DND-41 (cell line): ENCODE measurements at regions not wholly inside any gene's neighbourhood (a gene's known extent, or its start where the extent isn't known, plus 50 kb on each side); places are given as distances from the start of the nearest gene placed in this dataset.
A peak's percentile ranks its signal among the peaks of the same experiment; 100 is the strongest.

ENCODE experiments used
- ATAC-seq: fragments of 200-7000 bp; cut with Tn5 transposase; 3 replicates; pipeline ENCODE4 v1.9.1; 2021; ENCODE audit warnings: low read depth; ENCODE audit not compliant: insufficient read depth
- DNase-seq: peaks from one replicate; pipeline ENCODE4 v3.0.0-alpha.2; 2020
- H2AFZ ChIP-seq: 2 replicates; pipeline ENCODE4 v1.6.0; 2012; ENCODE audit warnings: low read depth, low read length
- H3K27ac ChIP-seq: 2 replicates; pipeline ENCODE4 v1.5.1; 2012; ENCODE audit warnings: low read length, inconsistent platforms
- H3K27me3 ChIP-seq: fragments of 200-600 bp; sonication (generic); 2 replicates; pipeline ENCODE4 v1.6.0; 2012; ENCODE audit warnings: low read length, mild to moderate bottlenecking, inconsistent platforms; ENCODE audit not compliant: insufficient read depth, poor library complexity
- H3K36me3 ChIP-seq: 2 replicates; pipeline ENCODE4 v1.5.1; 2012; ENCODE audit warnings: low read length, inconsistent platforms; ENCODE audit not compliant: insufficient read depth
- H3K4me1 ChIP-seq: 2 replicates; pipeline ENCODE4 v1.5.1; 2012; ENCODE audit warnings: mild to moderate bottlenecking, low read length; ENCODE audit not compliant: insufficient read depth
- H3K4me2 ChIP-seq: 2 replicates; pipeline ENCODE4 v1.6.0; 2012; ENCODE audit warnings: mild to moderate bottlenecking, moderate library complexity, low read length, inconsistent platforms; ENCODE audit not compliant: insufficient read depth
- H3K4me3 ChIP-seq, 2 experiments: fragments of 200-600 bp in 1 of 2; shearing (Covaris generic) in 1 of 2; 2 replicates each; pipeline ENCODE4 v1.5.1; 2012 to 2016; ENCODE audit warnings: inconsistent platforms in 2 of 2, low read length in 2 of 2, mild to moderate bottlenecking in 2 of 2, low read depth in 1 of 2, moderate library complexity in 1 of 2
- H3K79me2 ChIP-seq: 2 replicates; pipeline ENCODE4 v1.6.0; 2012; ENCODE audit warnings: low read length, inconsistent platforms; ENCODE audit not compliant: insufficient read depth
- H3K9ac ChIP-seq: 2 replicates; pipeline ENCODE4 v1.6.0; 2012; ENCODE audit warnings: low read depth, mild to moderate bottlenecking, inconsistent platforms, low read length, moderate library complexity
- H3K9me3 ChIP-seq: 2 replicates; pipeline ENCODE4 v1.5.1; 2012; ENCODE audit warnings: low read length, moderate library complexity, mild to moderate bottlenecking, inconsistent platforms; ENCODE audit not compliant: insufficient read depth, severe bottlenecking
- H4K20me1 ChIP-seq: 2 replicates; pipeline ENCODE4 v1.6.0; 2012; ENCODE audit warnings: low read length; ENCODE audit not compliant: insufficient read depth
- CTCF ChIP-seq: IDR thresholded peaks from 2 replicates; pipeline ENCODE4 v1.5.1; 2012; ENCODE audit warnings: borderline replicate concordance, low read length, moderate library complexity, mild to moderate bottlenecking; ENCODE audit not compliant: poor library complexity, severe bottlenecking; ENCODE audit errors: extremely low read depth
- EZH2 ChIP-seq: IDR thresholded peaks from 3 replicates; pipeline ENCODE4 v1.6.1; 2012; ENCODE audit warnings: borderline replicate concordance, low read depth, mild to moderate bottlenecking, moderate library complexity, low read length, inconsistent platforms; ENCODE audit not compliant: severe bottlenecking

- no peak overlapping the region for H2AFZ ChIP-seq
- H3K27ac ChIP-seq, result no peak overlapping the region
- no peak overlapping the region for H3K4me3 ChIP-seq
- TF ChIP-seq CTCF, result no peak
- TF ChIP-seq EZH2, result no peak
- H3K79me2 ChIP-seq, result no peaks in the 10 kb centered on the region
- H3K27me3 ChIP-seq, result no peaks in the 10 kb centered on the region
- no peaks in the 10 kb centered on the region for H3K9me3 ChIP-seq
- no peak overlapping the region for H3K4me2 ChIP-seq
- no peak for ATAC-seq
- no peaks in the 10 kb centered on the region; the same call in 1 of the 2 replicates for H3K4me1 ChIP-seq
- no peaks in the 10 kb centered on the region for H3K36me3 ChIP-seq
- no peaks in the 10 kb centered on the region for H4K20me1 ChIP-seq
- H3K9ac ChIP-seq, result no peak overlapping the region
- DNase-seq, result no peak
Observed at GRCh38 chr2:41042343-41042742, 590.5 kb upstream of the SLC8A1 start.

GRCh38 chr2:41061356-41061755 lies 609.5 kb upstream of the SLC8A1 start:
- H3K79me2 ChIP-seq, result no peaks in the 10 kb centered on the region
- DNase-seq (peak; percentile 45), ATAC-seq (peak; percentile 96)
- H3K36me3 ChIP-seq, result no peaks in the 10 kb centered on the region
- H3K4me2 ChIP-seq, result peak overlapping the region; percentile 57
- peaks cover 26% of the 10 kb centered on the region for H3K4me1 ChIP-seq
- H3K9me3 ChIP-seq, result no peaks in the 10 kb centered on the region
- no peak overlapping the region for H2AFZ ChIP-seq
- TF ChIP-seq EZH2 (no peak), CTCF (no peak)
- no peaks in the 10 kb centered on the region for H3K27me3 ChIP-seq
- H3K27ac ChIP-seq, result peak overlapping the region; percentile 63
- no peaks in the 10 kb centered on the region for H4K20me1 ChIP-seq
- H3K4me3 ChIP-seq, result no peak overlapping the region
- H3K9ac ChIP-seq, result no peak overlapping the region

GRCh38 chr2:41062336-41062735 lies 610.4 kb upstream of the SLC8A1 start:
- TF ChIP-seq EZH2 (no peak), CTCF (no peak)
- no peak overlapping the region for H3K9ac ChIP-seq
- no peak overlapping the region for H2AFZ ChIP-seq
- H3K4me1 ChIP-seq, result peaks cover 26% of the 10 kb centered on the region
- no peak overlapping the region for H3K27ac ChIP-seq
- ATAC-seq (no peak), DNase-seq (no peak)
- no peak overlapping the region for H3K4me3 ChIP-seq
- H3K79me2 ChIP-seq, result no peaks in the 10 kb centered on the region
- no peak overlapping the region for H3K4me2 ChIP-seq
- H3K9me3 ChIP-seq, result no peaks in the 10 kb centered on the region
- H3K27me3 ChIP-seq, result no peaks in the 10 kb centered on the region
- no peaks in the 10 kb centered on the region for H3K36me3 ChIP-seq
- H4K20me1 ChIP-seq, result no peaks in the 10 kb centered on the region

GRCh38 chr2:41066168-41066567 lies 614.3 kb upstream of the SLC8A1 start:
- no peak overlapping the region for H2AFZ ChIP-seq
- H3K4me1 ChIP-seq, result peaks cover 18% of the 10 kb centered on the region
- H3K79me2 ChIP-seq, result no peaks in the 10 kb centered on the region
- no peak overlapping the region for H3K27ac ChIP-seq
- no peak overlapping the region for H3K4me2 ChIP-seq
- H4K20me1 ChIP-seq, result no peaks in the 10 kb centered on the region
- TF ChIP-seq EZH2 (no peak), CTCF (no peak)
- H3K27me3 ChIP-seq, result no peaks in the 10 kb centered on the region
- no peak overlapping the region for H3K4me3 ChIP-seq
- H3K36me3 ChIP-seq, result no peaks in the 10 kb centered on the region
- H3K9me3 ChIP-seq, result no peaks in the 10 kb centered on the region
- no peak for DNase-seq
- H3K9ac ChIP-seq, result no peak overlapping the region
- ATAC-seq, result no peak
